ENCODE measurements at regions not wholly inside any gene's neighbourhood (a gene's known extent, or its start where the extent isn't known, plus 50 kb on each side); places are given as distances from the start of the nearest gene placed in this dataset.
"Not testable (repeated sequence)": the region's sequence is repeated elsewhere in the genome, so short reads cannot be mapped to it uniquely, and the experiment has no call there.

GRCh38 chr22:25420925-25421904, 143.3 kb upstream of the GRK3 start:
- DNase-seq = no peak

- not testable (repeated sequence) for DNase-seq
Measured at GRCh38 chr22:25426530-25427308, 137.8 kb upstream of the GRK3 start.

GRCh38 chr22:25431637-25432342, 132.7 kb upstream of the GRK3 start:
- not testable (repeated sequence) for DNase-seq

GRCh38 chr22:25433381-25433970, 131.0 kb upstream of the GRK3 start:
- DNase-seq = not testable (repeated sequence)

GRCh38 chr22:25437414-25438160, 126.9 kb upstream of the GRK3 start:
- DNase-seq = no peak

DNA sequence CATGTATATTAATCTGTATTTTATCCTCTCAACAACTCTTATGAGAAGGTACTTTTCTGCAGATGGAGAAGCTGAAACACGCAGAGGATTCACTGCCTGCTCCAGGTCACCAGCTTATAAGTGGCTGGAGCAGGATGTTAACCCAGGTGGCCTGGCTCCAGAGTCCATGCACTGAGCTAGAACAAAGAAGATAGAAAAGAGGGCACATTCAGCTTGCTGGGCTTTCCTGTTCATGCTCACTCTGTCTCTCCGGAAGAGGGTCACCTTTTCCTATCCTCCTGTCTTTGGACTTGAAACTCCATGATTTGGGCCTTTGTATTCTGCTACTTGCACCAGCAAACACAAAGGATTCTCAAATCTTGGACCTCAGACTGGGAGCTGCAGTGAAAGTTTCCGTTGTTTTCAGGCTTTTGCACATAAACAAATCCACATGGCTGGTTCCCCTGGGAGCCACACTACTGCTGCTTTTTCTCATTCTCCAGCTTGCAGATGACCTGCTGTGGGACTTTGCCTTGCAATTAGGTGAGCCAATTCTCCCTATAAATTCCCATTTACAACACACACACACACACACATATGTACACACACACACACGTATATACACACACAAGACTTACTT, 117.3 kb upstream of the GRK3 start:
- DNase-seq = no peak

GRCh38 chr22:25447686-25448434, 116.6 kb upstream of the GRK3 start:
- peak; percentile 85 for DNase-seq

- no peak for DNase-seq
Measured at GRCh38 chr22:25448435-25449051, 115.9 kb upstream of the GRK3 start.

GRCh38 chr22:25449781-25450317, 114.6 kb upstream of the GRK3 start:
- no peak for DNase-seq

GRCh38 chr22:25451480-25452114, 112.9 kb upstream of the GRK3 start:
- DNase-seq = no peak

DNA sequence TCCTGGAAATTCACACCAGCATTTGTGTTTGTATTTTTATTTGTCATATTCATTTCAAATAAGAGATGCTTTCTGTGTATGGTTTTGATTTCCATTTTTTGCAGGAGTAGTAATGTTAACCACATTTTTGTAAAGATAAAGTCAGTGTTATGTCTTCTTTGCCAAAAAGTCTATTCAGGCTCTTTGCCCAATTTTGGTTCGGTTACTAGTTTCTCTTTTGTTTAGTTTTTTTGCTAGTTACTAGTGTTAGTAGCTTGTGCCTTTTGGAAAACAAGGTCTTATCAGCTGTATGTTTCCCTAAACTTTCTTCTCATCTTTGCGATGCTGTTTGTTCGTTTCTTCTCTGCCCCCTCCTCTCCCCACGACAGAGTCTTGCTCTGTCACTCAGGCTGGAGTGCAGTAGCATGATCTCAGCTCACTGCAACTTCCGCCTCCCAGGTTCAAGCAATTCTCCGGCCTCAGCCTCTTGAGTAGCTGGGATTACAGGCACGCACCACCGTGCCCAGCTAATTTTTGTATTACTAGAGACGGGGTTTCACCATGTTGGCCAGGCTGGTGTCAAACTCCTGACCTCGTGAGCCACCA, 112.3 kb upstream of the GRK3 start:
- no peak for DNase-seq

- no peak for DNase-seq
Measured at GRCh38 chr22:25453058-25453457, 111.4 kb upstream of the GRK3 start.

DNA sequence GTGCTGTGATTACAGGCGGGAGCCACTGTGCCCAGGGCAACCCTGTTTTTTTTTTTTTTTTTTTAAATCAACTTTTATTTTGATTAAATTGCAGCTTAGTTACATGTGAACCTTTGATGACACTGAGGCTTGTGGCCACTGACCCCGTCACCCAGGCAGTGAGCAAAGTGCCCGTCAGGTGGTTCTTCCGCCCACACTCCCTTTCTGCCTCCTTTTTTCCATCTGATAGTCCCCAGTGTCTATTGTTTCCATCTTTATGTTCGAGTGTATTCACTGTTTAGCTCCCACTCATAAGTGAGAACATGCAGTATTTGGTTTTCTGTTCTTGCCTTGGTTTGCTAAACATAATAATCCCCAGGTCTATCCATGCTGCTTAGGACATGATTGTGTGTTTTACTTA, 110.9 kb upstream of the GRK3 start:
- no peak for DNase-seq

GRCh38 chr22:25456300-25457043, 108.0 kb upstream of the GRK3 start:
- DNase-seq = not testable (repeated sequence)

GRCh38 chr22:25458631-25459030, 105.8 kb upstream of the GRK3 start:
- not testable (repeated sequence) for DNase-seq

DNA sequence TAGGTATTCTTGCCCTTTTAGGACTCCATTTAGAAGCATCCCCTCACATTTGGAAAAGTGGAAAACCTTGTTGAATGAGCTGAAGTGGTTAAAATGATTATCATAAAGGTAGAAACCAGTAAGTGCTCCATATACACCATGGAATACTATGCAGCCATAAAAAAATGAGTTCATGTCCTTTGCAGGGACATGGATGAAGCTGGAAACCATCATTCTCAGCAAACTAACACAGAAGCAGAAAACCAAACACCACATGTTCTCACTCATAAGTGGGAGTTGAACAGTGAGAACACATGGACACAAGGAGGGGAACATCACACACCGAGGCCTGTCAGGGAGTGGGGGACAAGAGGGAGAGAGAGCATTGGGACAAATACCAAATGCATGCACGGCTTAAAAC, 103.8 kb upstream of the GRK3 start:
- not testable (repeated sequence) for DNase-seq

GRCh38 chr22:25461301-25461700, 103.2 kb upstream of the GRK3 start:
- no peak for DNase-seq
